Keratinocyte (primary cell): ENCODE measurements at regions not wholly inside any gene's neighbourhood (a gene's known extent, or its start where the extent isn't known, plus 50 kb on each side); places are given as distances from the start of the nearest gene placed in this dataset.

Experiments used
- DNase-seq: peaks from one replicate; pipeline ENCODE4 v3.0.0-alpha.2; 2011; ENCODE audit warnings: low read depth, missing footprints, low spot score
- FAIRE-seq: peaks from 2 replicates; lab custom pipeline; 2011; peaks lifted over from hg19 to GRCh38; lab: Jason Lieb, UNC
- H2AFZ ChIP-seq: 2 replicates; pipeline ENCODE4 v1.6.0; 2012; ENCODE audit warnings: low read length, control low read depth, inconsistent platforms; ENCODE audit not compliant: control insufficient read depth
- H3K27ac ChIP-seq: 2 replicates; pipeline ENCODE4 v1.5.1; 2011; ENCODE audit warnings: low read length; ENCODE audit not compliant: control insufficient read depth, insufficient read depth
- H3K27me3 ChIP-seq: 3 replicates; pipeline ENCODE4 v1.6.0; 2011; ENCODE audit warnings: low read length; ENCODE audit not compliant: control insufficient read depth, insufficient read depth; ENCODE audit errors: extremely low read depth
- H3K36me3 ChIP-seq, 2 experiments: 2 replicates in 1 of 2; 3 replicates in 1 of 2; pipeline ENCODE4 v1.5.1; 2011; ENCODE audit warnings: low read length in 2 of 2, mild to moderate bottlenecking in 1 of 2; ENCODE audit not compliant: control insufficient read depth in 2 of 2, insufficient read depth in 2 of 2; ENCODE audit errors: extremely low read depth in 1 of 2
- H3K4me1 ChIP-seq: 3 replicates; pipeline ENCODE4 v1.5.1; 2011; ENCODE audit warnings: low read length; ENCODE audit not compliant: control insufficient read depth, insufficient read depth; ENCODE audit errors: extremely low read depth
- H3K4me2 ChIP-seq: 3 replicates; pipeline ENCODE4 v1.6.0; 2011; ENCODE audit warnings: low read depth, low read length; ENCODE audit not compliant: control insufficient read depth, insufficient read depth; ENCODE audit errors: extremely low read depth
- H3K4me3 ChIP-seq, 3 experiments: fragments of 200-600 bp in 1 of 3; sonication (generic) in 1 of 3; 2 replicates in 2 of 3; 3 replicates in 1 of 3; pipeline ENCODE4 v1.5.1; 2011 to 2016; ENCODE audit warnings: low read length in 3 of 3, mild to moderate bottlenecking in 3 of 3, control low read depth in 2 of 3, inconsistent platforms in 1 of 3, low read depth in 1 of 3, mixed read lengths in 1 of 3, mixed run types in 1 of 3, moderate library complexity in 1 of 3; ENCODE audit not compliant: control insufficient read depth in 2 of 3, insufficient read depth in 2 of 3; ENCODE audit errors: extremely low read depth in 1 of 3
- H3K79me2 ChIP-seq: 2 replicates; pipeline ENCODE4 v1.6.0; 2012; ENCODE audit warnings: low read length; ENCODE audit not compliant: control insufficient read depth, insufficient read depth
- H3K9ac ChIP-seq: 3 replicates; pipeline ENCODE4 v1.6.0; 2011; ENCODE audit warnings: low read length; ENCODE audit not compliant: control insufficient read depth, insufficient read depth; ENCODE audit errors: extremely low read depth
- H3K9me1 ChIP-seq: 3 replicates; pipeline ENCODE4 v1.6.0; 2011; ENCODE audit warnings: low read length; ENCODE audit not compliant: control insufficient read depth, insufficient read depth; ENCODE audit errors: extremely low read depth
- H3K9me3 ChIP-seq: 2 replicates; pipeline ENCODE4 v1.5.1; 2012; ENCODE audit warnings: low read depth, low read length; ENCODE audit not compliant: control insufficient read depth
- H4K20me1 ChIP-seq: 3 replicates; pipeline ENCODE4 v1.6.0; 2011; ENCODE audit warnings: low read length; ENCODE audit not compliant: control insufficient read depth, insufficient read depth; ENCODE audit errors: extremely low read depth
- EZH2 ChIP-seq: IDR thresholded peaks from one replicate; pipeline ENCODE4 v1.6.1; 2012; ENCODE audit warnings: inconsistent platforms, mild to moderate bottlenecking, low read length, moderate library complexity
- dilution Hi-C: fragments of 300-500 bp; cut with MboI; formaldehyde crosslinking; loops from one replicate; pipeline ENCODE4 v1.7.0; 2020; ENCODE audit warnings: low sequenced_read_pairs; ENCODE audit not compliant: extremely low pct_ligation_motif_present
- TF ChIP-seq, protein P1 (sequence below), 3 experiments: IDR thresholded peaks in 1 of 3; conservative IDR thresholded peaks in 1 of 3; optimal IDR thresholded peaks in 1 of 3; 2 replicates in 2 of 3; 3 replicates in 1 of 3; pipeline versions ENCODE3 to v1.5.1; 2011; ENCODE audit warnings: low read length in 3 of 3, mild to moderate bottlenecking in 3 of 3, moderate library complexity in 2 of 3, control low read depth in 1 of 3, inconsistent platforms in 1 of 3; ENCODE audit not compliant: insufficient read depth in 2 of 3; ENCODE audit errors: extremely low read depth in 1 of 3

GRCh38 chr4:104879854-104880253 is 266.8 kb upstream of the TET2 start:
- Histone ChIP-seq H3K4me1 (peaks cover 4% of the 10 kb centered on the region), H3K9me1 (no peaks in the 10 kb centered on the region), H2AFZ (no peak overlapping the region), H3K9ac (no peak overlapping the region), H3K36me3 (no peaks in the 10 kb centered on the region), H3K4me2 (no peak overlapping the region), H4K20me1 (no peaks in the 10 kb centered on the region), H3K4me3 (no peak overlapping the region), H3K27me3 (no peaks in the 10 kb centered on the region), H3K79me2 (no peaks in the 10 kb centered on the region), H3K9me3 (no peaks in the 10 kb centered on the region), H3K27ac (no peak overlapping the region)
- no peak for FAIRE-seq
- TF ChIP-seq, protein P1, sequence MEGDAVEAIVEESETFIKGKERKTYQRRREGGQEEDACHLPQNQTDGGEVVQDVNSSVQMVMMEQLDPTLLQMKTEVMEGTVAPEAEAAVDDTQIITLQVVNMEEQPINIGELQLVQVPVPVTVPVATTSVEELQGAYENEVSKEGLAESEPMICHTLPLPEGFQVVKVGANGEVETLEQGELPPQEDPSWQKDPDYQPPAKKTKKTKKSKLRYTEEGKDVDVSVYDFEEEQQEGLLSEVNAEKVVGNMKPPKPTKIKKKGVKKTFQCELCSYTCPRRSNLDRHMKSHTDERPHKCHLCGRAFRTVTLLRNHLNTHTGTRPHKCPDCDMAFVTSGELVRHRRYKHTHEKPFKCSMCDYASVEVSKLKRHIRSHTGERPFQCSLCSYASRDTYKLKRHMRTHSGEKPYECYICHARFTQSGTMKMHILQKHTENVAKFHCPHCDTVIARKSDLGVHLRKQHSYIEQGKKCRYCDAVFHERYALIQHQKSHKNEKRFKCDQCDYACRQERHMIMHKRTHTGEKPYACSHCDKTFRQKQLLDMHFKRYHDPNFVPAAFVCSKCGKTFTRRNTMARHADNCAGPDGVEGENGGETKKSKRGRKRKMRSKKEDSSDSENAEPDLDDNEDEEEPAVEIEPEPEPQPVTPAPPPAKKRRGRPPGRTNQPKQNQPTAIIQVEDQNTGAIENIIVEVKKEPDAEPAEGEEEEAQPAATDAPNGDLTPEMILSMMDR (optimal IDR thresholded peaks at IDR 0.05 in 1 of 3, IDR thresholded peaks at IDR 0.05 in 1 of 3, conservative IDR thresholded peaks at IDR 0.05 in 1 of 3; ENCODE audit: extremely low read depth in 1 of 3, insufficient read depth in 2 of 3, low read length in 3 of 3): no peak
- TF ChIP-seq EZH2: no peak
- dilution Hi-C loops: no loop called here
- no peak for DNase-seq

DNA sequence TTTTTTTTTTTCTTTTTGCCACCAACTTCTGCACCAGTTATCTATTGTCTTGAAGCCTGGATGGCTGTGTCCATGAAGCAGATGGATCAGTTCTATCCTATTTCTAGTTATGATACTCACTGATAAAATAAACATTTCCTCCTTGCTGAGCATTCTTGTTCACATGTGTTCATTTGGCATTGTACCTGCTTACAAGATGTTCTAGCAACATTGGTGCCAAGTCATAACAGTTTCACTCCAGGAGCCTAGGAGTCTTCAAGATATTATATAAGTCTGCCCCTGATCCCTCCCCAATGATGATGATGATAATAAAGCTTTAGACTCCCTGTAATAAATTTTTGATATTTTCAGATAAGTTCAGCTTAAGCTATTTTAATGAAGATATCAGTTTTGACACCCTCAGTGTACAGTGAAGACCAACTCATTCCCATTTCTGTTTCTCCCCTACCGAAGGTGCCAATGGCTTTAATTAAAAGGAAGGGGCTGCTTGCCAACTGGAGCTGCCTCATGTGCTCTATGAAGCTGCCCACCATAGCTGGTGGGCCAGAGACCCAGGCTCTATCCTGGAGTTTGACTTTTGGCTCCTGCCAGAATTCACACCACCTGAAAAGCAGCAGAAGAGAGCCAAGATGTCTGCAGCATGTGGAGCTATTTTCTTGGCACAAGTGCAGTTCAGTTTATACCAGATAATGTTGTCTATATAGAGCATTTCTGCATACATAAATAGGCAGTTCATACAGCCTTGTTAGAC is 265.4 kb upstream of the TET2 start:
- dilution Hi-C loops: no loop called here
- no peak for FAIRE-seq
- no peaks in the 10 kb centered on the region for H4K20me1 ChIP-seq

More for the DNA sequence above, 265.4 kb upstream of the TET2 start:
- no peaks in the 10 kb centered on the region for H3K27me3 ChIP-seq
- H3K4me2 ChIP-seq: no peak overlapping the region
- no peak overlapping the region for H3K9ac ChIP-seq
- H3K9me1 ChIP-seq: no peaks in the 10 kb centered on the region
- no peak for DNase-seq
- H3K79me2 ChIP-seq: no peaks in the 10 kb centered on the region
- H3K9me3 ChIP-seq: no peaks in the 10 kb centered on the region
- H2AFZ ChIP-seq: no peak overlapping the region
- H3K4me3 ChIP-seq: no peak overlapping the region
- H3K4me1 ChIP-seq: peaks cover 4% of the 10 kb centered on the region
- no peaks in the 10 kb centered on the region for H3K36me3 ChIP-seq
- TF ChIP-seq, protein P1 (optimal IDR thresholded peaks at IDR 0.05 in 1 of 3, IDR thresholded peaks at IDR 0.05 in 1 of 3, conservative IDR thresholded peaks at IDR 0.05 in 1 of 3; ENCODE audit: extremely low read depth in 1 of 3, insufficient read depth in 2 of 3, low read length in 3 of 3): no peak
- TF ChIP-seq EZH2: no peak
- H3K27ac ChIP-seq: no peak overlapping the region
